C4-2B (cell line): ENCODE measurements at regions not wholly inside any gene's neighbourhood (a gene's known extent, or its start where the extent isn't known, plus 50 kb on each side); places are given as distances from the start of the nearest gene placed in this dataset.

ENCODE experiments used
- H3K27ac ChIP-seq: fragments of 450-650 bp; 2 replicates; pipeline ENCODE4 v1.5.1; 2017
- CTCF ChIP-seq: fragments of 450-650 bp; conservative IDR thresholded peaks from 2 replicates; pipeline ENCODE4 v1.5.1; 2017; ENCODE audit warnings: mild to moderate bottlenecking
- ZFX ChIP-seq: fragments of 450-650 bp; IDR thresholded peaks from 2 replicates; pipeline ENCODE4 v1.6.1; 2017

- no peak overlapping the region for H3K27ac ChIP-seq
- TF ChIP-seq CTCF (no peak), ZFX (no peak)
Measured at GRCh38 chr2:177036747-177037146, 175.8 kb upstream of the HNRNPA3 start.

DNA sequence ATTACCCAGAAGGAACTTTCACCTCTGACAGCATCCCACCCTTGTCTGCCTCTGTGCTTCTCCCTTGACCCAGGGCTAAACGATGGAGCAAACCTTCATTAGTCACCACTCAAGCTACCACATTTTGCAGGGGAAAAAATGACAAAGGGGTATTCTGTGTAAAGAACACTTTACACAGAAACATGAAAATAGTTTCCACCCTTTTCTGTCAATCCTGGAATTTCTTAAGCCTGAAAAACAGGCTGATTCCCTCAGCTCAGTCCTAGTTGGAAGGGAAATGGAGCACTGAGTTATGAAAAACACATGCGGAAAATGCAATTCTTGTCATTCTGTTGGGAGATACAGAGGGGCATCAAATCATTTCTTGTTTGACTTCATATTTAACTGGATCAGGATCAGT is 175.0 kb upstream of the HNRNPA3 start:
- TF ChIP-seq ZFX (no peak), CTCF (no peak)

GRCh38 chr2:177038787-177039484 is 173.7 kb upstream of the HNRNPA3 start:
- H3K27ac ChIP-seq, result no peak overlapping the region
- TF ChIP-seq ZFX (no peak), CTCF (no peak)

More for the DNA sequence above, 175.0 kb upstream of the HNRNPA3 start:
- H3K27ac ChIP-seq, result no peak overlapping the region

GRCh38 chr2:177042311-177042710 is 170.3 kb upstream of the HNRNPA3 start:
- no peak overlapping the region for H3K27ac ChIP-seq
- TF ChIP-seq CTCF (no peak), ZFX (no peak)

- H3K27ac ChIP-seq, result no peak overlapping the region
- no peak for TF ChIP-seq ZFX
- TF ChIP-seq CTCF, result no peak
Measured at GRCh38 chr2:177044671-177045070, 167.9 kb upstream of the HNRNPA3 start.

- H3K27ac ChIP-seq, result no peak overlapping the region
- TF ChIP-seq CTCF (no peak), ZFX (no peak)
Measured at GRCh38 chr2:177048981-177049380, 163.6 kb upstream of the HNRNPA3 start.

DNA sequence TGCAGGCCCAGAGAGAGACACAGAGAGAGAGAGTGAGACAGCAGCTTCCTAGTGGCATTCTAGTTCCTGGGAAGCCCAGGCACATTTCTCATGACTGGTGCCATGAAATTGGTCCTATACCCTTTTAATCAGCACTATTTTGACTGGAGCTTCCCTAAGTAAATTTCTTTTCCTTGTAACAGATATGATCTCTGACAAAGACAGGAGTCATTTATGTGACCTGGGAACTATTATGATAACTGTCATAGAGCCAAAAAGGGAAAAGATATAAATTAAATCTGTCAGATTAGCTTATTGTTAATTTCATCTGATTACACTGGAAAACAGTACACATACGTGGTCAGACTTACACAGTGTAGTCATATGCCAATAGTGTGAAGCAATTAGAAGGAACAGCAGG is 161.3 kb upstream of the HNRNPA3 start:
- TF ChIP-seq ZFX, result no peak
- no peak for TF ChIP-seq CTCF
- H3K27ac ChIP-seq, result no peak overlapping the region
